HG03060 (cell line): ENCODE measurements at regions not wholly inside any gene's neighbourhood (a gene's known extent, or its start where the extent isn't known, plus 50 kb on each side); places are given as distances from the start of the nearest gene placed in this dataset.
"Not testable (repeated sequence)": the region's sequence is repeated elsewhere in the genome, so short reads cannot be mapped to it uniquely, and the experiment has no call there.

ENCODE experiments used
- ATAC-seq: cut with Tn5 transposase; IDR thresholded peaks from one replicate; pipeline ENCODE4 v1.9.1; 2021; ENCODE audit warnings: low read depth, moderate number of reproducible peaks; ENCODE audit not compliant: unreplicated experiment

- no peak for ATAC-seq
Measured at GRCh38 chr2:111669928-111670695, 213.9 kb downstream of the ANAPC1 start.

DNA sequence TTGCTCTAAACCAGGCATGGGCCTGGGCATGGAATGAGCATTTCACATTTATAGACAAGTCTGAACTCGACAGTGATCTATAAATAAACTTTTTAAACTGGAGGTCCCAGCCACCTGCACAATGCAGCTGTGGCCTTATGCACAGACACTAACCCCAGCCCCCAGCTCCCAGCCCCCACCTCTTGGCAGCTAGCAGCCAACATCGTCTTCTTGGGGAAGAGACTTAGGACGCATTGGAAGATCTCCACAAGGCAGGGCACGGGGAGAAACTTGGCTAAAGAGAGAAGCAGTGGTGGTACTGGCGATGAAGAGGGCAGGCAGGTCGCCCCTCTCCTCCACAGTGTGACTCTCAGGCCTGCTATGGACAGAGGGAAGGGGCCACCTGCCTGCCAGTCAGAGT lies 213.2 kb downstream of the ANAPC1 start:
- ATAC-seq, result no peak

DNA sequence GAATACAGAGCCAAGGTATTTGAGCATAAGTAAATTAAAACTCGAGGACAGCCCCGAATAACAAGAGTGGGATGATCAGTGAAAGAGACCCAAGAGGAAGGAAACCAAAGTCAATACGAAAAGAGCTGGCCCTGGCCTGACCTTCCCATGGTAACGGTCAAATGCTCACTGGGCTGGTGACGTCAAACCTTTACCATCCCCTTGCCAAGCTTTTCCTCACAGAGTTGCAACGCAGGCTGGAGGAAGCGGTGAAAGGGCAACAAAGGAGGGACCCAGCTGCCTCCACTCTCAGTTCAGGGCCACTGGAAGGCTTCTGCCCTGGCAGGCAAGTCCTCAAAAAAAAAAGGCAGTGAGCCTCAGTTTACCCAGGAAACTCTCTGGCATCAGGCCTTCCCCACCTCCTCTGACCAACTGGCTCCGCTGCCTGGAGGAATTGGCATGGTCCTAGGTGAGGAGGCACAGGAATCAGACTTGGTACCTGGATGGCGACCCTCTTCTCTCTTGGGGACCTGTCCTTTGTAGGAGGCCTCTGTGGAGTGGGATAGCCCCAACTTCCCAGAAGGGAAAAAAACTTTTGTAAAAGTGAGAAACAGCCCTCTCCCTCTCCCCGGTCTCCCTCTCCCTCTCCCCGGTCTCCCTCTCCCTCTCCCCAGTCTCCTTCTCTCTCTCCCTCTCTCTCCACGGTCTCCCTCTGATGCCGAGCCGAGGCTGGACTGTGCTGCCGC lies 212.4 kb downstream of the ANAPC1 start:
- no peak for ATAC-seq

DNA sequence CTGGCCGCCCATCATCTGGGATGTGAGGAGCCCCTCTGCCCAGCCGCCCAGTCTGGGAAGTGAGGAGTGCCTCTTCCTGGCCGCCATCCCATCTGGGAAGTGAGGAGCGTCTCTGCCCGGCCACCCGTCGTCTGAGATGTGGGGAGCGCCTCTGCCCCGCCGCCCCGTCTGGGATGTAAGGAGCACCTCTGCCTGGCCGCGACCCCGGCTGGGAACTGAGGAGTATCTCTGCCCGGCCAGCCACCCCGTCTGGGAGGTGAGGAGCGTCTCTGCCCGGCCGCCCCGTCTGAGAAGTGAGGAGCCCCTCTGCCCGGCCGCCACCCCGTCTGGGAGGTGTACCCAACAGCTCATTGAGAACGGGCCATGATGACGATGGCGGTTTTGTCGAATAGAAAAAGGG lies 211.4 kb downstream of the ANAPC1 start:
- ATAC-seq, result not testable (repeated sequence)

GRCh38 chr2:111673526-111673925 lies 210.5 kb downstream of the ANAPC1 start:
- ATAC-seq, result no peak

DNA sequence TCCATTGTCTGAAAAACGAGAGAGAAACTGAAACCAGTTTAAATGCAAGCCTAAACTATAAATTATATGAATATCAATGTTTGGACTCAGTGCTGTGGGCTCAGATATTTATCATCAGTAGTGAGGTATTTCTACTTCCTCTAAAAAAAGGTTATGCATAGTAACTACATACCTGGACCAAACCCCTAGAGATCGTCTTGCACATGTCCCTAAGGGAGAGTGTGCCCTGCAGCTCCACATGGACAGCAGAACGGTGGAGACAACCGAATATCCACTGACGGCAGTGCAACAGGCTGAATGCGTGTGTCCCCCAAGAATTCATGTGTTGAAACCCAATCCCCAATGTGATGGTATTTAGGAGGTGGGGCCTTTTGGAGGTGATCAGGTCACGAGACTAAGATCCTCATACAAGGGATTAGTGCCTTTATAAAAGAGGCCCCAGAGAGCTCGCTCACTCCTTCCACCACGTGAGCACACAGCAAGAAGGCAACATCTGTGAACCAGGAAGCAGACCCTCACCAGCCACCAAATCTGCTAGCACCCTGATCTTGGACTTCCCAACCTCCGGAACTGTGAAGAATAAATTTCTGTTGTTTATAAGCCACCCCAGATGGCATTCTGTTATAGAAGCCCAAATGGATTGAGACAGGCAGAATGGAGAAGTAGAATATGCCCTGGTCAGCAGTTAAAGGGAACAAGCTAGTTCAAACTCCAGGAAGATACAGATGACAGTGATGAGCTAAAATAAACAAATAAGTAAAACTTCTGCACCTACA lies 208.4 kb downstream of the ANAPC1 start:
- ATAC-seq, result no peak

DNA sequence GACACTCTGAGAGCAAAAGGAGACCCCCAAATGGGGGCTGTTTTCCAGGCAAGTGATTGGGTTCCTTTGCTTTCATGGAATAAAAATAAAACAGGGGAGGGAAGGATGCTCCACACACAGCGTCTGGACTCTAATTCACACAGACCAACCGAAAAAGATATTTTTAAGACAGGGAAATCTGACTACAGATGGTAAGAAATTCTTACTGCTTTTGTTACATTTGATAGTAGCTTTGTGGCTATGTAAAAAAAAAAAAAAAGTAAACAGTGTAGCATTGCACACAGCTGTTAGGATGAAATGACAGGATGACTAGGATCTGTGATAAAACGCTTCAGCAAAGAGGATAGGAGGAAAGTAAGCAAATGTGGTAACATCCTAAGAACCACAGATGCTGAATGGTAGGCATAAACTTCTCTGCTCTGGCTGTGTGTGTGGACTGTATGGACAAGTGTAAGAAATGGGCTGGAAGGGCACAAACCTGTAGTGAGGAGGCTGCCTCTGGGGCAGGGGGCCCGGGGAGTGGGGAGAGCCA lies 207.6 kb downstream of the ANAPC1 start:
- ATAC-seq, result no peak

DNA sequence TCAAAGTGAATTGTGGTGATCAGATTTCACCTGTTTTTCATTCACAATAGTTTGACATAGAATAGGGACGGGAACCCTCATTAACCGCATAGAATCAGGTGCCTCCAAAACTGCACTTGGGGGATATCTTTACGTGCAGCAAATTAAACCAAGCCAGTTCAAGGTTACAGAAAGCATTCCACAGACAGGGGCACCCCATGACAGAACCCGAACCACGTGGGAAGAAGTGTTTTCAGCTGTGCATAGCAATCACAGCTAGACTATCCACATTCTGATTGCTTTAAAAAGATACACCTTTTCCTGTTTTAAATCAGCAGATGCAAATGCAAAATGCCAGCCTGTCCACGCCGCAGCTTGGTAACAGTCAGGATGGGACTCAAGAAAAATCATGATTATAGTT lies 205.8 kb downstream of the ANAPC1 start:
- ATAC-seq, result no peak

GRCh38 chr2:111678651-111679050 lies 205.3 kb downstream of the ANAPC1 start:
- ATAC-seq, result no peak

- ATAC-seq, result no peak
Measured at GRCh38 chr2:111679202-111679601, 204.8 kb downstream of the ANAPC1 start.

- ATAC-seq, result no peak
Measured at GRCh38 chr2:111684611-111685010, 199.4 kb downstream of the ANAPC1 start.

DNA sequence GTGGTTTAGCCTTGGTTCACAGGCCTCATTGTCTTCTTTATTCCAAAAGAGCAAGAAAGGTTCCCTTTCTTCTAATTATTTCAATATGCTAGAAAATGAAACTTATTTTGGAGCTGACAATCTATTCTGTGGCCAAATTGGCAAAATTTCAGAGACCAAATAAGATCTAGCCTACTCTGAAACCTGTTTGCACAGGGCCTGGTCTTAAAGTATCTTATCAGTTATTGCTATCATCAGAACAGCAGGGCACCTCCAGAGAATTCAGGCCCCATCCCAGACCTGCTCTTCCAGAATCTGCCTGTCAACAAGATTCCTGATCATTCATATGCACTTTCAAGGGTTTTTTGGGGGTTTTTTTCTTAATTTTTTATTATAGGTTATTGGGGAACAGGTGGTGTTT lies 198.7 kb downstream of the ANAPC1 start:
- ATAC-seq, result no peak

DNA sequence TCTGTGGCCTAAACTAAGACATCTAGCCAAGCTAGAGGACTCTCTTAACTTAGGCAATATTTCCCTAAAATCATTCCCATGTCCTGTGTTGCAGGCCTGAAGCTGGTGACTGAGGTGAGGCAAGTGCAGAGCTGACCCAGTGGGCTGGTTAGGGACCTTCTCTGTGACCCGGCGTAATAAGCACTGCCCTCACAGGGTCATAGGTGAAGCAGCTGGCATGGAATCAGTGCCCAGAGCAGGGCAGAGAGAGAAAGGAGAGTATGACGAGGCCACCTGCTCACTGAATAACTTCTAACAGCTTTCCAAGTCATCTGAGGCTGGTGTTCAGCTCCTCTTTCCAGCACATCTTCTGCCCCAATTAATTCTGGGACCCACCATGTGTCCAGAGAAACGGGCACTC lies 197.0 kb downstream of the ANAPC1 start:
- ATAC-seq, result no peak

DNA sequence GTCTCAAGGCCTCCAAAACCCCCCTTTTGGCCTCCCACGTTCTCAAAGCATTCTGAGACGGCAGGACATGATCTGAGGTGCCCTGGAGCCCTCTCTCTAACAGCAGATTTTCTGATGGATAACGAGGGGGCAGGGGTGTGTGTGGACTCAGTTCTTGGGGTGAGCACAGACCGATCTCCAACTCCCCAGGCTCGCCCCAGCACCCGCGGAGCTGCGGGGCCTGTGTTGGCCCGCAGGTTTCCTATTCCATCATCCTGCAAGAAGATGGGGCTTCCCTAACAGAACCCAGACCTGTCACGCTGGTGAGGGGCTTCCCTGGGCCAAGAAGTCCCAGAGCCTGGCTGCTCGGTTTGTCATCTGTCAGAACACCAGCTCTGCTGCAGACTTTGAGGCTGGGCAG lies 196.1 kb downstream of the ANAPC1 start:
- ATAC-seq, result no peak

GRCh38 chr2:111688482-111688881 lies 195.5 kb downstream of the ANAPC1 start:
- no peak for ATAC-seq

- no peak for ATAC-seq
Measured at GRCh38 chr2:111689174-111689573, 194.8 kb downstream of the ANAPC1 start.

DNA sequence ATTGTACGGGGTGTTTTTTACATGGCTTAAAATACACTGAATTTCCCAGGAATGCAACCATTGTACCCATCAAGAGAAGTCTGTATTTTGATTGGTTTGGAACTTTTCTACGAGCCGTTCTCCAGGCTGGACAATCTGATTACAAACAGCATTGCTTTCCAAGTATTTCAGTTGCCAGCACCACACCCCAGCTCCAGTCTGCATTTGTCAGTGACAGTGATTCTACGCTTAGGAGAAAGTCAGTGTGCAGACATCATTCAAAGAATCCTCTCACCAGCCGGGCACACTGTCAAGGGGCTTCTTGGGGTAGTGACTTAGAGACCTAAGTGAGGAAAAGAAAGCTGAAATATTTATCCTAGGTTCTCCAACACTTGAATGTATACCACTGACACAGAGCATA lies 194.1 kb downstream of the ANAPC1 start:
- ATAC-seq, result no peak

- ATAC-seq, result no peak
Measured at GRCh38 chr2:111691164-111691875, 192.7 kb downstream of the ANAPC1 start.

GRCh38 chr2:111692311-111692710 lies 191.7 kb downstream of the ANAPC1 start:
- ATAC-seq, result no peak

GRCh38 chr2:111694700-111695101 lies 189.3 kb downstream of the ANAPC1 start:
- no peak for ATAC-seq
